HG02852 (cell line): ENCODE measurements at regions not wholly inside any gene's neighbourhood (a gene's known extent, or its start where the extent isn't known, plus 50 kb on each side); places are given as distances from the start of the nearest gene placed in this dataset.

Experiments
- ATAC-seq: cut with Tn5 transposase; IDR thresholded peaks from one replicate; pipeline ENCODE4 v1.9.1; 2021; ENCODE audit warnings: mild to moderate bottlenecking, moderate library complexity; ENCODE audit not compliant: unreplicated experiment

- ATAC-seq: no peak
Measured at GRCh38 chr1:96233422-96233821, 488.2 kb upstream of the PTBP2 start.

DNA sequence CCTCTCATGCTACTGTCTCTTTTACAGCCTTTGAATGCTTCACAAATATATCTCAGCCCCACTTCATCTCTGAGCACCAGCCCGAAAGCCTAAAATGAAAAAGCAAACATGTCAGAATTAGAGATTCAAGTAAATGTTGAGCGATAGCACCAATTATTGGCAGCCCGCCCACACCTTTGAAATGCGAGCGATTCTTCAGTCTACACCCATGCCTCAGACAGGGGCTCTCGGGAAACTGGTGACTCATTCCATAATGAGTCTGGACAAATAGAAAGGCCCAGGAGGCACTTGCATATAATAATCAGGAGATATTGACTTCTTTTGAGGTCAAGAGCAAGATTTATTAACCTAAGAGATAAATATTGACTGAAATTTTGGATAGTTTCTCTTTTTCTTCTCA lies 487.3 kb upstream of the PTBP2 start:
- no peak for ATAC-seq

- no peak for ATAC-seq
Measured at GRCh38 chr1:96236156-96236739, 485.3 kb upstream of the PTBP2 start.

- no peak for ATAC-seq
Measured at GRCh38 chr1:96238426-96238825, 483.2 kb upstream of the PTBP2 start.

GRCh38 chr1:96240438-96240837 lies 481.1 kb upstream of the PTBP2 start:
- no peak for ATAC-seq

DNA sequence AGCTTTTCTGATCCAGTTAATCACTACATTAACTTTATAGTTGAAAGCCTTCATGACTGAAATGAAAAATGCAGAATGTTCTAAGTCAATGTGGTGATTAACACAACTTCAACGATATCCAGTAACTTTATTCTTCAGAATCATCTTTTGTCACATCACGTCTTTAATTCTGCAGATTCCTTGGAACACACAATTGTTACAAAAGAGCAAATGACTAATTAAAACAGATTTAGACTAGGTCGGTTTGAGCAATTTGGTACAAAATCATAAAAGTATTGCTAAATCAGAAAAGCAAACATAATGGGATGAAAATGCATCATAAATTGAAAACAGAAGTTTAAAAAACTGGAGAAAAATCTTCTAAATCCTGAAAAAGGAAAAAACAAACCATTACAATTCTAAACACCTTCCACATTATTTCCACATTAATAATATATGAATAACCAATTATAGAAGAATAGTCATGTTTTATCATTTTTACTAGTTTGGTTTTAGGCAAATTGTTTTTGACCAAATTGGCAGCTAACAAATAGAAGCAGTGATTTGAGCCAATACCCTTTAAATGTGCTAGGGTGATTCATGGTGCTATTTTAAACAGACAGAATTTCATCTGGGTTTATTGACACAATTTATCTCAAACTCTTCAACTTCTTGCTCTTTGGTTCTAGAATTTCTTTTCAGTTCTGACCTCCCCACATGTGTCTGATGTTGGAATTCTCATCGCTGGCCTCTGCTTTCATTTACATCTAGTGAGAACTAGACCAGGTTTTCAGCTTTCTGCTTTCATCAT lies 468.1 kb upstream of the PTBP2 start:
- no peak for ATAC-seq

DNA sequence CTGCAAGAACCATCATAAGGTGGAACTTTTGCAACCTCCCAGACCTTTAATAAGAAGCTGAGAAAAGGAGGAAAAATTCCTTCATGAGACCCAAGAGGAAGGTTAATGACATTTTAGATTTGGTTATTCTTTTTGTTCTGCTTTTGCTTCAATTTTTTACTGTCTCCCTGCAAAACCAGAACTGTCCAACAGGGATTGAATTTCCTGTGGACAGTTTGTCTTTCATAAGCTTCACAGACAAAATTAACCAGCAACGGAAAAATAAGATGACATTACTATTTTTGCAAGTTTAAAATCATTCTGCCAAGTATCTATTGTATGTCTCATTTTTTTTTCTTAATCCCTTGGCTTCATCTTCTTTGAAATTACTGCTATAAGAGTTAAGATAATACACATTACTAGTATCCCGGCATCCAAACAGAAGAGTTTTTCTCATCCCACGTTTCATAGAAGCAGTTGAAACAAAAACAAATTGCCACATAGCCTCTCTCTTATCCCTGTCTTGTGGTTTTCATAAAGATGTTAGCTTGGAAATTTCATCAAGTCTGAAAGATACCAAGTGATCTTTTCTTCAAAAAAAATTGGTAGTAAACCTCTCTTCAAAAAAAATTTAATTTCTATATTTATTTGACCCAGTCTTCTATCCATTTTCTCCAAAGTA lies 465.3 kb upstream of the PTBP2 start:
- ATAC-seq: no peak

DNA sequence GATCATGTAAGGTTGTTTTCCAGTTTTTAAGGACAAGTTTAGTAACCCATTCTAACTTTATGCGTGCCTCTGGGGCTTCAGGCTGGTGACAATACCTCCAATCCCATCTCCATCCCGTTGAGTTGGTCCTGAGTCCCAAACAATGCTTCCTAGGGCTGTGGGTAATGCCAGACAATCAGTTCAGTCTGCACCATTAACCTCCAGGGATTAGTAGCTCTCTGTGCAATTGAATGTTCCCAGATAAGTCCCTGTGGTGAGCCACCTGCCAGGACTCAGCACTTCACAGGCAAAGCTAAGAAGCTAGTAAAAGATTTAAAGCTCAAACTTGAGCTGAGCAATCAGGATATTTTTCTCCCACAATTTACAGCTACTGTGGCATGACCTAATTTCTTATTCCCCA lies 462.2 kb upstream of the PTBP2 start:
- ATAC-seq: no peak

DNA sequence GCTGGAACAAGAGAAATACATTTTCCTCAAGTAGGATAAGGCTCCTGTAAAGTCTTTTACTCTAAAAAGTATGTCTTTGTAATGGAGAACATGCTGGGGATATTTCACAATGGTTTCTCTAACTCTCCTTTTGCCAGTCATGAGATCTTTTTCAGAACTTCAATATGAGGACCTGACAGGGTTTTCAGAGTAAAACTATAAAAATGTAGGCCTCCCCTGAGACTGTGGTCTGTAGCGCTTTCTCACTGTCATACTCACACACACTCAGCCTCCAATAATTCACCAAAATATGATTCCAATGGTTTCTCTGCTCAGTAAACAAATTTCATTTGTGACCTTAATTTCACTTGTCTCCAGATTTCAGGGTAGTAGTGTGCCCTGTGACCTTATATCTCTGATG lies 440.1 kb upstream of the PTBP2 start:
- no peak for ATAC-seq

GRCh38 chr1:96290033-96290432 lies 431.6 kb upstream of the PTBP2 start:
- ATAC-seq: no peak

GRCh38 chr1:96290801-96291200 lies 430.8 kb upstream of the PTBP2 start:
- ATAC-seq: no peak

GRCh38 chr1:96291468-96291867 lies 430.1 kb upstream of the PTBP2 start:
- ATAC-seq: no peak

GRCh38 chr1:96292141-96292540 lies 429.4 kb upstream of the PTBP2 start:
- no peak for ATAC-seq

- no peak for ATAC-seq
Measured at GRCh38 chr1:96296991-96297390, 424.6 kb upstream of the PTBP2 start.

DNA sequence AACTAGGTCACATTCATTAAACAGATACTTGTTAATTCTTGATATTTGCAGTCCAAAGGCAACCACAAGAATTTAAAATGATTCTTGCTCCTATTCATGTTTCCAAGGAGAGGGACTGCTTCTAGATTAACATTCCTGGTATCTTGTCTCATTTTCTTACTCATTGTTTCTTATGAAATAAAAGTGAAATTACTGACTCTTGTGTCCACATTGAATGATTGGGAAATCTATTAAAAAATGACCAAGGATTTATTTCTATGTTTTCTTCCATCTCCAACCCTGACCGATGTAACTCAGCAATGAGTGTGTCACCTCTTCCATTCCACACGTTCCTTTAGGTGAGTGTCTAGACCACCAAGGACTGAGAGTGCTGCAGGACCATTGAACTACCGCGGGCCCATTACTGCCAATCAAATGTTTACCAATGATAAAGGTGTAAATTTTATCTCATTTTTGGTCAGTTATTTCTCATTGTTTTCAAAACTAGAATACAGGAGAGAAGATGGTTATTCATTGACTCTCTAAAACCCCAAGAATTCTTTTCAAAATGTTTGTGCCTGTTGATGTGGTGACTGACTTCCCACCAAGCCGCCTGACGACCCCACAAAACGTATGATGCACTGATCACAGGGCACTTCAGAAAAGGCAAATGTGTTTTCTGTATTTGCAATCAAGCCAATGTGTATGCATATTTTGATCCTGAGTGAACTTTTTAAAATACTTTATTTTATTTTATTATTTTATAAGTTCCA lies 414.6 kb upstream of the PTBP2 start:
- ATAC-seq: no peak

DNA sequence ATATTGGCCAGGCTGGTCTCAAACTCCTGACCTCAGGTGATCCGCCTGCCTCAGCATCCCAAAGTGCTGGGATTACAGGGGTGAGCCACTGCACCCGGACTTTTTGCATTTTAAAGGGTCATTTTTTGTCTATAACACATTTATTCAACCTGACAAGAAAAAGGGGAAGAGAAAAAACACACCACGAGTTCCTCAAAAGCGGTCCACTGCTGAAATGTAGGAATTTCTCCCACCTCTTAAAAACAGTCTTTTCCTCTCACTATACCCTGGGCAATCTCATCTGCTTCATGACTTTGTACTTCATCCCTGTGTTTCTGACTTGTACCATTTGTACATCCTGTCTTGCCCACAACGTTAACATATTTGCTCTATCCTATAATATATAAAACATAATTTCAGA lies 413.3 kb upstream of the PTBP2 start:
- ATAC-seq: no peak

DNA sequence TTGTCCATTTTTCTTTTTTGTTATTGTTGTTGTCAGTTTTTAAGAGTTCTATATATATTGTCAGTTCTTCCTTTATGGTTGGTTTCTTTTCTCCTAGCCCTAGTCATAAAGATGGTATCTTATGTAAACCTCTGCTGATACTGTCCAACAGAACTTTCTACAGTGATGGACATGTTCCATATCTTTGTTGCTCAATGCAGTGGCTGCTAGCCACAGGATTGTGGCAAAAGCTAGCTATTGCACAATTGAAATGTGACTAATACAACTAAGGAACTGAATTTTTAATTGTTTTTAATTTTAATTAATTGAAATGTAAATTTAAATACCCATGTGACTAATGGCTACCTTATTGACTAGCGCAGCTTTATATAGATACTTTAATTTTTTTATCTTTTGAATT lies 411.8 kb upstream of the PTBP2 start:
- ATAC-seq: no peak

- no peak for ATAC-seq
Measured at GRCh38 chr1:96313216-96313615, 408.4 kb upstream of the PTBP2 start.

- ATAC-seq: no peak
Measured at GRCh38 chr1:96329121-96329520, 392.5 kb upstream of the PTBP2 start.

- no peak for ATAC-seq
Measured at GRCh38 chr1:96331596-96331995, 390.0 kb upstream of the PTBP2 start.

- ATAC-seq: no peak
Measured at GRCh38 chr1:96333522-96334235, 387.9 kb upstream of the PTBP2 start.
